Occipital lobe (tissue), 1 donor: ENCODE measurements at regions not wholly inside any gene's neighbourhood (a gene's known extent, or its start where the extent isn't known, plus 50 kb on each side); places are given as distances from the start of the nearest gene placed in this dataset.

Source experiments
- DNase-seq: peaks from one replicate; lab custom pipeline; 2025; lab: John Stamatoyannopoulos, UW

GRCh38 chr4:41389356-41389755 is 132.6 kb downstream of the UCHL1 start:
- no peak for DNase-seq

GRCh38 chr4:41390661-41391060 is 133.9 kb downstream of the UCHL1 start:
- DNase-seq, result no peak

DNA sequence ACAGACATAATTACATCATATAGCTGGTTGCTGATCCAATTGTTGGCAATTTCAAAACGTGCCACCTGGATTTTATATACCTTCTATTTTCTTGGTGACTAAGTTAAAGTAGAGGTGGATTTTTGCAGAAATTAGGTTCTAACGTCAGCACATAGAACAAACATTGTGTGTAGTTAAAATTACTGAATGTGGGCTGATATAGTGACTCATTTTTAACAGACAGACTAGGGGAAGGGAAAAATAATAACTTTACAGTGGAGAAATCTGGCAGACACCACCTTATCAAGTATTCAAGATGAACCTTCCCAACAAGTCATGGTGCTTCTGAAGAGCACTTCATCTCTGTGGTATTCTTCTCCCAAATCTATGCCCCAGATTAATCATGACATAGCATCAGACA is 134.5 kb downstream of the UCHL1 start:
- no peak for DNase-seq

- no peak for DNase-seq
Measured at GRCh38 chr4:41394481-41394894, 137.8 kb downstream of the UCHL1 start.

DNA sequence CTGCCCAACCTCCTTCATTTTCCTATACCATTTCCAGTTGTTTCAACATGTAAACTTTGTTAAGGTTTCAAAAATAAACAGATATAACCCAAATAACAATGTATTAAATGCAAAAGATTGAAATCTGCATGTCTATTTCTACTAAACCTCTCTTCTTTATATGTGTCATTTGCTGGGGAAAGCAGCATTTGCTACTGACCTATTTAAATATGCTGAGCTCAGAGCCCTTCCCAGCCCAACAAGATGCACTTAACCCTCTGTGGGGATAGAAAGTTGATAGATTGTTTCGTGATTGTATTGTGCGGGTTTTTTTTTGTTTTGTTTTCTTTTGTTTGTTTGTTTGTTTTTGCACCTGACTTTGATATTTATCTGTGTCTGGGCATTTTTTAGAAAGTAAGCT is 139.5 kb downstream of the UCHL1 start:
- no peak for DNase-seq

DNA sequence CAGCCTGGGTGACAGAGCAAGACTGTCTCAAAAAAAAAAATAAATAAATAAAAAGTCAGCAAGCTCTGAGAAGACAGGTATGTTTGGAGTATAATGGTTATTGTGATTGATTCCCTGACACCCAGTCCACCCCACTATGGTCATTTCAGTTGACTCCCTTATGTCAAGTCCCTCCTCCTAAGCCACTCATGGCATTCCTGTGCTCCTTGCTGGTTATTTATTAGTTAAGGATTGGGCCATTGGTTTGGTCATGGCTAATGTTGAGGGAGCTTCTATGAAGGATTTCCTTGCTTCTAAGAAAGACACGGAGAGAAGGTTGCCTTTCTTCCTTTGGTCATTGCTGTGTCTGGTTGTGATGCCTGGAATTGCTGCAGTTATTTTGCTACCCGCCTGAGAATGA is 140.1 kb downstream of the UCHL1 start:
- no peak for DNase-seq

- no peak for DNase-seq
Measured at GRCh38 chr4:41399231-41399630, 138.7 kb upstream of the LIMCH1 start.

GRCh38 chr4:41400296-41400695 is 137.7 kb upstream of the LIMCH1 start:
- no peak for DNase-seq

GRCh38 chr4:41405464-41406112 is 132.4 kb upstream of the LIMCH1 start:
- no peak for DNase-seq

- no peak for DNase-seq
Measured at GRCh38 chr4:41406113-41406516, 131.8 kb upstream of the LIMCH1 start.

GRCh38 chr4:41408150-41408549 is 129.8 kb upstream of the LIMCH1 start:
- DNase-seq, result no peak

DNA sequence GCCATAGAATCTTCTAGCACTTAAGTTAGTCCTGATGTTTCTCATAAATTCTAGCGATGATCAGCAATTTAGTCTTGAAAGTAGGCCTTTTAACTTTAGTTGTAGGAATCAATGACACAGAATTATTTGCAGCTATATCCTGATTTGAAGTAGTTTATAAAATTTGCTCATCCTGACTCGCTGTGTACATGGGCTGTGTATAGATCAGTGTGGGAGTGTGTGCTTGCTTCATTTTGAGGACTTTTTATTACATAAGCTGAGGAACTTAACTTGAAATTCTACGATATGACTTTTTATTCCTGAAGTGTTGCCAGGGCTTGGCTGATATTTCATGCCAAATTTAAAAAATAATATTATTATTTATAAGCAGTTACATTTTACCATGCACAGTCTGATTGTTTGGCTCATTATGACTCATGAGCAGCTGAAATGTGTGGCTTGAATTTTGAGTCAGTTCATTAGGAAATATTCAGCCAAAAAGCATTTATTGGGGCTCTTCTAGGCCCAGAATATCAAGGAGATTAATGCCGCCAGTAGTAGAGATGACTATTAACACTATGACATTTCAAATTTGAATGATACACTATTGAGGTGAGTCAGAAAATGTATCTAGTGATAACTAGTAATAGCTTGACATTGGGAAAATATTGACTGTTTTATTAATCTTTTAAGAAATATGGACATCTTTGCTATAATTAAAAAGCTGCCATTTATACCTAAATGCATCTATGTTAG is 128.9 kb upstream of the LIMCH1 start:
- no peak for DNase-seq

- no peak for DNase-seq
Measured at GRCh38 chr4:41409594-41409895, 128.4 kb upstream of the LIMCH1 start.

- no peak for DNase-seq
Measured at GRCh38 chr4:41410049-41410448, 127.9 kb upstream of the LIMCH1 start.

DNA sequence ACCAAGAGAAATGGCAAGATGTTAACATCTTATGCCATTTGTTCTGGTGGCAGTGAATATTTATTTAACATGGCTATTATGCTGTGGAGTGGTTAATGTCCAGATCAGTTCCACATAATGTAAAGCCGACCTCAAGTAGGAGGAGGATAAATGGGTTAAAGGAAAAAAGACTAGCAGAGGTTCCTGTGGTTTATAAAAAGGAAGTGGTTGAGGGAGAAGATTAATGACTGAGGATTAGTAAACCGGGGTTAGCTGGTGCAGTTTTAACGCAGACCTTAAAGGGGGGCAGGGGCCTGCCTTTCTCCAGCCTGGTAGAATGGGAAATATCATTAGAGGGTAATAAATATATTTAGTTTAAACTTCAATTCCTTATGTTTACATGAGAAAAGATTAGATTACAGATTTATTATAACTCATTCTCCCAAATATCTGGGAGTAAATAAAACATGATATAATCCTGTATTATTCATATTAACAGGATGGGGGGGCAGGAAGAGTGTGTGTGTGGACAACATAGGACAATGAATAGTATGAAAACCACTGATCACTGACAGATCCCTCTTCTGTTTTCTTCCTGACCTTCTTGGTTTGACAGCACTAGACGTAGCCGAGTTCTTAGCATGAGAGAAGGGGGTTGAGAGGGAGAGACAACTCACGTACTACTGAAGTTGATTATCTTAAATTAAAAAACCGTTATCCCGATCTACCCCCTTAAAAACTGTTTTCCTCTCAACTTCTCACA is 124.1 kb upstream of the LIMCH1 start:
- no peak for DNase-seq

DNA sequence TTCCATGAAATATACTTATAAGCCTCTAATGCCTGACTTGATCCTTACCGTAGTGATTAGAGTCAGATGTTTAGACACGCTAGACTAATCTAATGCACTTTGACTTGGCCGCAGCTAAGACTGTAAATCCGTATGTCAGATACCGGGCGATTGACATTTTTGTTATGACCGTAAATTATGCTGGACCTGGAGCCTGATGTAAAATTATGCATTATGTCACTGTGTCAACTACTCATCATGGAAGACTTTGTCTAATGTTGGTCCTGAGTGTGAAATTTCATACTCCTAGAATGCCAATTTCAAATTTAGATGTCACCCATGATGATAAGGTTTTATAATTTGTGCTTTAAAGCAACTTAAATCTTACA is 123.6 kb upstream of the LIMCH1 start:
- DNase-seq, result no peak

DNA sequence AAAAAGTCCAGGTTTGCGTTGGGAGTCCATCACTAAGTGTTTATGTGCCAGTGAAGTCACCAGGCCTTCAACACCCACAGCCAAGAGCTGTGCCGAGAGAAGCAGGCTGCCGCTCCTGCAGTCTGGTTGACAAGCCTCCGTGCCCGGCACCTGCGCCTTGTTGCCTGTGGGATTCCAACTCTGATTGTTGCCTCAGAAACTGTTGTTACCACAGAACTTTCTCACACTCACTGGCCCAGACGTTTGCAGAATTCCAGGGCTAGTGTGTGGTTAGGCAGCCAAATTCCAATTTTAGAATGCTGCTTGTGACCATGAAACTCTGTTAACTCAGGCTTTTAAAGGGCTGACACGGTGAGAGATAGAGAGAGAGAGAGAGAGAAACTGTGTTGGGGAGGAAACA is 119.5 kb upstream of the LIMCH1 start:
- peak; percentile 47 for DNase-seq

DNA sequence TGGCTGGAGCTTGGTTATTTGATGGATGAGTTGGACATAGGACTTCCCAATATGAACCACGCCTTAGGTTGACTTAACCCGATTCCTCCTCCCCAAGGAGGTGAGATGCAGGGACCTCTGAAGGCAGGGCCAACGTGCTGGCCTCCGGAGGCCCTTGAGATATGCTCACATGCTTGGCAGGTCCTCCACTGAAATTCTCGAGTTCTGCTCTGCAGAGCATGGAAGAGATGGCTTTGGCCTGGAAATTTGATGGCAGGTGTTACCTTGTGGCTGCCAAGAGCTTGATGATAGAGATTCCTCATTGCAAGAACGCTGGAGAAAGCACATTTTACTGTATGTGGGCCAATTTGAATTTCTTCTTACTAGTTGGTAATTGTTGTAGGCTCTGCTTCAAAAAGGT is 117.4 kb upstream of the LIMCH1 start:
- no peak for DNase-seq

DNA sequence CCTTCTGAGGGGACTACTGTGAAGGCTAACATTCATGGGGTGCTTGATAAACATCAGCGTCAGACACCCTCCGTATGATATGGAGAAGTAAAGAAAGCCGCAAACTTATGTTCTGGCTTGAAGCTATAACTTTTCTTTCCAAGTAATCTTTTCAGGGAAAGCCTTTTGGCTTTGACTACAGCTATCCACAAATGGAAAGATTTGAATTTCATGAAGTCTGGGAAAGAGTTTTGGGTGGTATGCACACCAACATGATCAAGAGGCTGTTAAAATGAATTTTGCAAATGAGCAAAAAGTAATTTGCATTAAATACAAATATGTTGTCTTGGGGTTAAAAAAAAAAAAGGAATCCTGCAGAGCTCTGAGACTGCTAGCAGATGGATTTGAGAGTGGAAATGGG is 114.8 kb upstream of the LIMCH1 start:
- no peak for DNase-seq

DNA sequence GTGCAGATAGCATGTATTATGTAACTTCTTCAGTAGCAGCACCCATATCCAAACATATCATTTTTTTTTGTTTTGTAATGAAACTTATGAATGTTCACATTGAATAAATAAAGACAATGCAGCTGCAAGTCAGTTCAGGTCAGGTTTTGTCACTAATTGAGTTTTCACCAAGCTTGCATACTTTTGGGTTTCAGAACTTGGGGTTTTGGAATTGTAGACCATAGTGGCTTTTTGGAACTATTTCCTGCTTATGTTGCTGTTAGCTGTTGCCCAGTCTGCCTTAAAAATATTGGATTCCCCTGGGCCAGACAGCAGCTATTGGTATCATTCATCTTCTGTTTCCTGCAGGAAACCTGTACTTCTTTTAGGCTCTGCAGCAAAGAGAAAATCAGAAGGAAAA is 113.4 kb upstream of the LIMCH1 start:
- DNase-seq, result no peak

GRCh38 chr4:41425650-41426049 is 112.3 kb upstream of the LIMCH1 start:
- no peak for DNase-seq

GRCh38 chr4:41426539-41426938 is 111.4 kb upstream of the LIMCH1 start:
- DNase-seq, result no peak

DNA sequence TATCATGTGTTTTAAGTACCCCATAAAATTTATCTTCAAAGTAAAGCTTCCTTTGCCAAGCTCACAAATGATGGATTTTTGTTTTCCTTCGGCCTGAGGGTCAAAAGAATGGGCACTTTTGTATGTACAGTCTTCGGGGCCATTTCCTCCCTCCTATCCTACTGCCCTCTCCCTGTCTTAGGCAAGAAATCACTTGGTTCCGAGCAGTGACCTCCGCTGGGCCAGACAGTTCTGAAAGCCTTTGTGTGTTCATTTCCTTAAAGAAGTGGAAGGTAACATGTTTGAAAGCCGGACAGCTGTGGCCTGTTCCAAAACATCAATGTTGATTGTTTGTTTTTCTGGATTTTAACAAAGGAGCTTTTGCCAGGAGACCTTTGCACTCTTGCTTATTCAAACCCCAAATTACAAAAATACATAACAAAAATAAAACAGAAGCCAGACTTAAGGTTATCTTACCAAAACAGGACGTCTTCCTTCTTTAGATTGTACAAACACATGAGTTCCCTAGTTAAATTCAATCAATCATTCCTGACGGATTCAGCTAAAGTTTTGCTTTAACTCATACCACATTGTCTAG is 110.6 kb upstream of the LIMCH1 start:
- DNase-seq, result no peak
